ENCODE measurements at regions not wholly inside any gene's neighbourhood (a gene's known extent, or its start where the extent isn't known, plus 50 kb on each side); places are given as distances from the start of the nearest gene placed in this dataset.
"Not testable (repeated sequence)": the region's sequence is repeated elsewhere in the genome, so short reads cannot be mapped to it uniquely, and the experiment has no call there.

DNA sequence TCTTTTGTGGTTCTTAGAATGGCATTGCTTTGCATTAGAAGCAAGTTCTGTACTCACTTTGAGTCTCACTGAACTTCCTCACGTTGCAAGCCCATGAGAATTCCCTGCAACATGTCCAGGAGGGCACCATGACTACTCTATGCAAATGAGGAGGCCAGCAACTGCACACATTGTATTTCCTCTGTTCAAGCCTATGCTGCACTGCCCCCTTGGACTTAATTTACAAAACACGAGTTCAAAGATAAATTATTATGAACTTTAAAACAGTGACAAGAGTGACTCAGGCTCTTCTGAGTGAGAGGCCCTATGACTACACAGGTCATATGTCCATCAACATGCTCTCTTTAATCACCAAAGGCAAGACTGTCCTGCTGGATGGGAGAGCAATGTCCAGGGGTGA, 484.2 kb upstream of the ATP11B start:
- Mint-ChIP-seq H3K4me1 (no peaks in the 10 kb centered on the region), H3K36me3 (no peaks in the 10 kb centered on the region), H3K27ac (no peak overlapping the region), H3K9me3 (peaks cover 3% of the 10 kb centered on the region), H3K4me3 (no peak overlapping the region), H3K27me3 (no peaks in the 10 kb centered on the region)
- no peak for DNase-seq

GRCh38 chr3:182315313-182315712, 478.0 kb upstream of the ATP11B start:
- no peaks in the 10 kb centered on the region for H3K36me3 Mint-ChIP-seq
- no peak for DNase-seq
- no peak overlapping the region for H3K4me3 Mint-ChIP-seq
- H3K27ac Mint-ChIP-seq: no peak overlapping the region
- no peaks in the 10 kb centered on the region for H3K27me3 Mint-ChIP-seq
- peaks cover 19% of the 10 kb centered on the region for H3K9me3 Mint-ChIP-seq
- H3K4me1 Mint-ChIP-seq: no peaks in the 10 kb centered on the region

- DNase-seq: no peak
- no peaks in the 10 kb centered on the region for H3K4me1 Mint-ChIP-seq
- H3K27me3 Mint-ChIP-seq: no peaks in the 10 kb centered on the region
- H3K4me3 Mint-ChIP-seq: no peak overlapping the region
- peaks cover 14% of the 10 kb centered on the region for H3K9me3 Mint-ChIP-seq
- no peaks in the 10 kb centered on the region for H3K36me3 Mint-ChIP-seq
- no peak overlapping the region for H3K27ac Mint-ChIP-seq
Observed at GRCh38 chr3:182323126-182323700, 470.1 kb upstream of the ATP11B start.

GRCh38 chr3:182323898-182324297, 469.4 kb upstream of the ATP11B start:
- Mint-ChIP-seq H3K4me3 (no peak overlapping the region), H3K27me3 (no peaks in the 10 kb centered on the region)

GRCh38 chr3:182325213-182325950, 467.9 kb upstream of the ATP11B start:
- Mint-ChIP-seq H3K27me3 (no peaks in the 10 kb centered on the region), H3K27ac (no peak overlapping the region), H3K4me1 (no peaks in the 10 kb centered on the region), H3K36me3 (no peaks in the 10 kb centered on the region), H3K9me3 (peaks cover under 1% of the 10 kb centered on the region), H3K4me3 (no peak overlapping the region)
- DNase-seq: no peak

More at GRCh38 chr3:182323898-182324297, 469.4 kb upstream of the ATP11B start:
- H3K27ac Mint-ChIP-seq: no peak overlapping the region
- H3K4me1 Mint-ChIP-seq: no peaks in the 10 kb centered on the region
- no peaks in the 10 kb centered on the region for H3K36me3 Mint-ChIP-seq
- DNase-seq: no peak
- H3K9me3 Mint-ChIP-seq: peaks cover 11% of the 10 kb centered on the region

- Mint-ChIP-seq H3K4me3 (no peak overlapping the region), H3K27ac (no peak overlapping the region), H3K9me3 (no peaks in the 10 kb centered on the region), H3K4me1 (no peaks in the 10 kb centered on the region), H3K27me3 (no peaks in the 10 kb centered on the region), H3K36me3 (no peaks in the 10 kb centered on the region)
- no peak for DNase-seq
Observed at GRCh38 chr3:182327196-182327681, 466.1 kb upstream of the ATP11B start.

DNA sequence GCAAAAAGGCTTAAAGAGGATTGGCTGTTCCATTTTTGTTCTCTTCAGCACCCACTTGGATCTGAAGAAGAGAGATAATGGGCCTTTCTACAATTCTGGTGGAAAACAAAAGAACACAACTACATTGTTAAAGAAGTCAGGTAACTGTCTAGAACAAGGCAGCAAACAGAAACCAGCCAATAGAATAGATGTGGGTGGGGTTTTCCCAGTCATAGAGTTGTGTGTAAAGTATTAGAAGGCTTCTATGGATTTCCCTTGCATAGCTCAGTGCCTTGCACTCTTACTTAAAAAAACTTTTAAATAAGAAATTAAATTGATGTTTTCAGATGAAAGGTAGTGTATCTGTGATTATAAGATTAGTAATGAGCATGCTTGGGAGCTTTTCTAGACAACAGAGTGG, 462.7 kb upstream of the ATP11B start:
- H3K27me3 Mint-ChIP-seq: no peaks in the 10 kb centered on the region
- no peaks in the 10 kb centered on the region for H3K36me3 Mint-ChIP-seq
- peaks cover 2% of the 10 kb centered on the region for H3K9me3 Mint-ChIP-seq
- H3K27ac Mint-ChIP-seq: no peak overlapping the region
- H3K4me3 Mint-ChIP-seq: no peak overlapping the region
- no peak for DNase-seq
- H3K4me1 Mint-ChIP-seq: no peaks in the 10 kb centered on the region

- Mint-ChIP-seq H3K36me3 (no peaks in the 10 kb centered on the region), H3K9me3 (peaks cover 2% of the 10 kb centered on the region), H3K27ac (no peak overlapping the region), H3K4me3 (no peak overlapping the region), H3K27me3 (no peaks in the 10 kb centered on the region), H3K4me1 (no peaks in the 10 kb centered on the region)
- DNase-seq: no peak
Observed at GRCh38 chr3:182331341-182331740, 462.0 kb upstream of the ATP11B start.

- Mint-ChIP-seq H3K36me3 (no peaks in the 10 kb centered on the region), H3K4me3 (no peak overlapping the region), H3K27ac (no peak overlapping the region), H3K9me3 (peaks cover 1% of the 10 kb centered on the region), H3K27me3 (no peaks in the 10 kb centered on the region), H3K4me1 (no peaks in the 10 kb centered on the region)
- DNase-seq: no peak
Observed at GRCh38 chr3:182342252-182342651, 451.1 kb upstream of the ATP11B start.

- not testable (repeated sequence) for H3K36me3 Mint-ChIP-seq, H3K27me3 Mint-ChIP-seq, H3K4me1 Mint-ChIP-seq, DNase-seq, H3K4me3 Mint-ChIP-seq, H3K27ac Mint-ChIP-seq, H3K9me3 Mint-ChIP-seq
Observed at GRCh38 chr3:182344026-182344425, 449.3 kb upstream of the ATP11B start.

GRCh38 chr3:182349051-182349450, 444.3 kb upstream of the ATP11B start:
- no peak overlapping the region for H3K27ac Mint-ChIP-seq
- H3K4me1 Mint-ChIP-seq: no peaks in the 10 kb centered on the region
- H3K36me3 Mint-ChIP-seq: no peaks in the 10 kb centered on the region
- H3K27me3 Mint-ChIP-seq: no peaks in the 10 kb centered on the region
- no peaks in the 10 kb centered on the region for H3K9me3 Mint-ChIP-seq
- H3K4me3 Mint-ChIP-seq: no peak overlapping the region
- DNase-seq: no peak

DNA sequence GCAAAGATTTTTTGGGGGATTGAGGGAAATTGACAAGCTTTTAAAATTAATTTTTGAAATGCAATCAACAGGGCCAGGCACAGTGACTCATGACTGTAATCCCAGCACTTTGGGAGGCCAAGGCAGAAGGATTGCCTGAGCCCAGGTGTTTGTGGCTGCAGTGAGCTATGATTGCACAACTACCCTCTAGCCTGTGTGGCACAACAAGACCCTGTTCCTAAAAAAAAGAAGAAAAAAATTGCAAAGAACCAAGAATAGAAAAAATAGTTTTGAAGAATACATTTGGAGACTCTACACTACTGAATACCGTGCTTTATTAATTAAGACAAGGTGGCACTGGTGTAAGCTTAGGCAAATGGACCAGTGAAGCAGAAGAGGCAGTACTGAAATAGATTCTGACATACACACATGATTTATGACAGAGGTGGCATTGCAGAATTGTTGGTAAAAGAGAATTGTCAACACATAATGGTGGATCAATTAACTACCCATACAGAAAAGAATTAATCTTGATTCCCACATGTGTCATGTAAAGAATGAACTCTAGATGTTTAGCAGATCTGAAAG, 443.3 kb upstream of the ATP11B start:
- no peaks in the 10 kb centered on the region for H3K27me3 Mint-ChIP-seq
- no peak for DNase-seq
- no peak overlapping the region for H3K4me3 Mint-ChIP-seq
- no peaks in the 10 kb centered on the region for H3K9me3 Mint-ChIP-seq
- no peaks in the 10 kb centered on the region for H3K36me3 Mint-ChIP-seq
- H3K27ac Mint-ChIP-seq: no peak overlapping the region
- H3K4me1 Mint-ChIP-seq: no peaks in the 10 kb centered on the region

DNA sequence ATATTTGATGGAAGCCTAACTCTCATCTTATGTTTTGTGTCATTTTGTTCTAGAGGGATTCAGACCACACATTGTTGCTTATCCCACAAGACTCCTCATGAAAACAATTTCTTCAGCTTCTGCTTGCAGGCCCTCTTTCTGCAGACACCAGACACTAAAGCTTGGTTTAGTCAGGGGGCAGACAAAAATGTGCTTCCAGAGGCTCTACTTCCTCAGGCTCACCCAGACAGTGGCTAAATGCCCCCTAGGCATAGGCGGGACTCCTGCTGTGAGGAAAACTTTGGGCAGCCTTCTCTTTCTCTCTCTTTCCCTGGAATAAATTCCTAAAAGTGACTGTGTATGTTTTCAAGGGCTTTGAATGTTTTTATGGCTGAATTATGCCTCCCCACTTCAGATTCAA, 435.4 kb upstream of the ATP11B start:
- no peak overlapping the region for H3K27ac Mint-ChIP-seq
- H3K36me3 Mint-ChIP-seq: no peaks in the 10 kb centered on the region
- H3K27me3 Mint-ChIP-seq: no peaks in the 10 kb centered on the region
- no peaks in the 10 kb centered on the region for H3K4me1 Mint-ChIP-seq
- no peak overlapping the region for H3K4me3 Mint-ChIP-seq
- no peak for DNase-seq
- H3K9me3 Mint-ChIP-seq: peaks cover 2% of the 10 kb centered on the region

GRCh38 chr3:182364323-182364722, 429.0 kb upstream of the ATP11B start:
- no peaks in the 10 kb centered on the region for H3K4me1 Mint-ChIP-seq
- no peak overlapping the region for H3K4me3 Mint-ChIP-seq
- no peak overlapping the region for H3K27ac Mint-ChIP-seq
- no peaks in the 10 kb centered on the region for H3K36me3 Mint-ChIP-seq
- peaks cover 2% of the 10 kb centered on the region for H3K9me3 Mint-ChIP-seq
- no peak for DNase-seq
- peaks cover 7% of the 10 kb centered on the region for H3K27me3 Mint-ChIP-seq

DNA sequence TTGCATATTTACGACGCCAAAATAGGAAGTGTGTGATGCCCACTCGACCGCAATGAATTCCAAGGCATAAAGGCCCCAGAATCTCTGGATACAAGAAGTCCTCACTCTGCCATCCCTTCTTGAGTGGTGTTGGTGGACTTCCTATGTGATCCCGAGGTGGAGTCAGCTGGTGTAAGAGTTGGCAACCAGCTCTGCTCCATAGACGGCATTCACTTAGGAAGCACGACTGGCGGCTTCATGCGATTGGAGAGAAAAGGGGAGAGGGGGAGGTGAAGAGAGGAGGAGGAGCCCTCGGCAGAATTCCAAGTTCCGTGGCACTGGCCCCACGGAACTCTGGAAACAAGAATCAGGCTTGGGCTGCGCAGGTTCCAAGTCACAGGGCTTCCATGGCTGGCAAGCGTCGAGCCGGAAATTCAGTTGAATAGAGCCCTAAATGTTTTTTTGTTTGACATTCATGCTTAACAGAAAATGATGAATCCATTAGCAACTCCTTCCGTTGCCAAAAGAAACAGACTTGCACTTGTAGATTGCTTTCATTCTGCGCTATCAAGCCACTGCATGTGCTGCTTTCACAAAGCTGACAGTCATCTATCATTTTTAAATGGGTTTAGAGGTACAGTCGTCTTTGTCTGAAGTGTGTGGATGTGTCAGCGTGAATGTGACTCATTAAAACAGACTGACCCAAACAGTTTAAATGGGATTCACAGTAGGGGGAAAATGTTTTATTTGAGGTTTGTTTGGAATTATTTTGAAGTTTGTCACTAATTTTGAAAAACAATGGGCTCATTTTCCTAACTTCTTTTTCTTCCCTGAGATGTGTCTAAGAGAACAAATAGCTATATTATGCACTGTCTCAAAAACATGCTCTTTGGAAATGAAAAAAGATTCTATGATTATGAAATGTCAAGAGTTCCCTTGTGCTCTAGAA, 428.3 kb upstream of the ATP11B start:
- H3K36me3 Mint-ChIP-seq: no peaks in the 10 kb centered on the region
- H3K4me3 Mint-ChIP-seq: no peak overlapping the region
- no peak for DNase-seq
- H3K27me3 Mint-ChIP-seq: peaks cover 7% of the 10 kb centered on the region
- peaks cover 2% of the 10 kb centered on the region for H3K9me3 Mint-ChIP-seq
- no peak overlapping the region for H3K27ac Mint-ChIP-seq
- H3K4me1 Mint-ChIP-seq: no peaks in the 10 kb centered on the region

All from activated naive CD8-positive, alpha-beta T cell treated with anti-CD3 and anti-CD28 coated beads for 36 hours (primary cell).